ENCODE measurements at regions not wholly inside any gene's neighbourhood (a gene's known extent, or its start where the extent isn't known, plus 50 kb on each side); places are given as distances from the start of the nearest gene placed in this dataset.

- peaks cover 70% of the 10 kb centered on the region for H3K27me3 ChIP-seq (ENCODE audit: low read depth, low read length)
- H3K4me3 ChIP-seq (ENCODE audit: low read length) = no peak overlapping the region
- H4K20me1 ChIP-seq (ENCODE audit: insufficient read depth, low read length) = no peaks in the 10 kb centered on the region
Measured at GRCh38 chr1:165137551-165138316, 218.8 kb downstream of the LMX1A start.

GRCh38 chr1:165134431-165134830 lies 222.1 kb downstream of the LMX1A start:
- no peak overlapping the region for H3K9ac ChIP-seq (ENCODE audit: low read length)
- H3K36me3 ChIP-seq (replicated peaks; ENCODE audit: low read depth, low read length) = no peaks in the 10 kb centered on the region
- H3K79me2 ChIP-seq (ENCODE audit: low read length) = no peaks in the 10 kb centered on the region
- H3K4me3 ChIP-seq (ENCODE audit: low read length) = no peak overlapping the region
- no peak overlapping the region for H3K4me2 ChIP-seq (ENCODE audit: low read length)
- H3K9me3 ChIP-seq (ENCODE audit: insufficient read depth, low read length) = no peaks in the 10 kb centered on the region
- no peak overlapping the region for H3K27ac ChIP-seq (ENCODE audit: low read length)
- H2AFZ ChIP-seq (ENCODE audit: low read depth, low read length) = no peak overlapping the region
- no peaks in the 10 kb centered on the region for H3K4me1 ChIP-seq (ENCODE audit: low read length)
- no peaks in the 10 kb centered on the region for H4K20me1 ChIP-seq (ENCODE audit: insufficient read depth, low read length)
- H3K27me3 ChIP-seq (ENCODE audit: low read depth, low read length) = peaks cover 48% of the 10 kb centered on the region
- TF ChIP-seq, protein P1, sequence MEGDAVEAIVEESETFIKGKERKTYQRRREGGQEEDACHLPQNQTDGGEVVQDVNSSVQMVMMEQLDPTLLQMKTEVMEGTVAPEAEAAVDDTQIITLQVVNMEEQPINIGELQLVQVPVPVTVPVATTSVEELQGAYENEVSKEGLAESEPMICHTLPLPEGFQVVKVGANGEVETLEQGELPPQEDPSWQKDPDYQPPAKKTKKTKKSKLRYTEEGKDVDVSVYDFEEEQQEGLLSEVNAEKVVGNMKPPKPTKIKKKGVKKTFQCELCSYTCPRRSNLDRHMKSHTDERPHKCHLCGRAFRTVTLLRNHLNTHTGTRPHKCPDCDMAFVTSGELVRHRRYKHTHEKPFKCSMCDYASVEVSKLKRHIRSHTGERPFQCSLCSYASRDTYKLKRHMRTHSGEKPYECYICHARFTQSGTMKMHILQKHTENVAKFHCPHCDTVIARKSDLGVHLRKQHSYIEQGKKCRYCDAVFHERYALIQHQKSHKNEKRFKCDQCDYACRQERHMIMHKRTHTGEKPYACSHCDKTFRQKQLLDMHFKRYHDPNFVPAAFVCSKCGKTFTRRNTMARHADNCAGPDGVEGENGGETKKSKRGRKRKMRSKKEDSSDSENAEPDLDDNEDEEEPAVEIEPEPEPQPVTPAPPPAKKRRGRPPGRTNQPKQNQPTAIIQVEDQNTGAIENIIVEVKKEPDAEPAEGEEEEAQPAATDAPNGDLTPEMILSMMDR (IDR thresholded peaks at IDR 0.05; ENCODE audit: low read depth, low read length) = no peak
- TF ChIP-seq EZH2phosphoT487 (IDR thresholded peaks at IDR 0.05; ENCODE audit: low read depth) = no peak

More at GRCh38 chr1:165137551-165138316, 218.8 kb downstream of the LMX1A start:
- Histone ChIP-seq H3K79me2 (ENCODE audit: low read length) (no peaks in the 10 kb centered on the region), H3K36me3 (replicated peaks; ENCODE audit: low read depth, low read length) (no peaks in the 10 kb centered on the region), H2AFZ (ENCODE audit: low read depth, low read length) (no peak overlapping the region), H3K4me2 (ENCODE audit: low read length) (no peak overlapping the region), H3K4me1 (ENCODE audit: low read length) (no peaks in the 10 kb centered on the region), H3K9ac (ENCODE audit: low read length) (no peak overlapping the region), H3K9me3 (ENCODE audit: insufficient read depth, low read length) (no peaks in the 10 kb centered on the region), H3K27ac (ENCODE audit: low read length) (no peak overlapping the region)
- TF ChIP-seq, protein P1 (IDR thresholded peaks at IDR 0.05; ENCODE audit: low read depth, low read length) = no peak
- no peak for TF ChIP-seq EZH2phosphoT487 (IDR thresholded peaks at IDR 0.05; ENCODE audit: low read depth)

DNA sequence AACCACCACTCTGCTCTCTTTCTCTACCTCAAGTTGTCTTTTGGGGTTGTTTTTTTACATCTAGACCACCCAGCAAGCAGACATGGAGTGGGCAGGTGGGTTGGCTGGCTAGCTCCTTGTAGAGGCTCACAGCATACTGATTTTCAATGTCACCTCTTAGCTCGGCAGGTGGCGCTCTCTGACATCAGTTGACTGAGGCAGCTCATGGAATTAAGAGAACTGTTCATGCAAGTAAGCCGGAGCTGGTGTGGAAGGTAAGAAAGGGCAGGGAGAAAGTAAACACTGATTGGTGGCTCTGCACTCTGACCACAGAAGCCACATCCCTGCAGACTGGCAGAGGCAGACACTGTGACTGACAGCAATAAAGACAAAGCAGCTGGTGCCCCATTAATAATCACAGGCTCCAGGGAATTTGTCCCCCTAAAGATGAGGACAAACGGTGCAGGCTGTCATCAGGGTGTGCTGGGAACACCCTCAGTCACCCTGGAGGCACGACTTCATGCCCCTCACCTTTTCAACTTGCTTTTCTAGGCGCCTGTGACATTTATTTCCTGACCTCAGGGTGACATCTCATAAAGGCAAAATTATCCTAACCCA lies 226.8 kb downstream of the LMX1A start:
- Histone ChIP-seq H3K4me3 (ENCODE audit: low read length) (no peak overlapping the region), H3K36me3 (replicated peaks; ENCODE audit: low read depth, low read length) (no peaks in the 10 kb centered on the region), H3K27me3 (ENCODE audit: low read depth, low read length) (peaks cover 56% of the 10 kb centered on the region), H3K27ac (ENCODE audit: low read length) (no peak overlapping the region), H3K79me2 (ENCODE audit: low read length) (no peaks in the 10 kb centered on the region), H3K9ac (ENCODE audit: low read length) (no peak overlapping the region), H2AFZ (ENCODE audit: low read depth, low read length) (no peak overlapping the region), H3K9me3 (ENCODE audit: insufficient read depth, low read length) (no peaks in the 10 kb centered on the region), H3K4me1 (ENCODE audit: low read length) (no peaks in the 10 kb centered on the region), H3K4me2 (ENCODE audit: low read length) (no peak overlapping the region), H4K20me1 (ENCODE audit: insufficient read depth, low read length) (no peaks in the 10 kb centered on the region)
- TF ChIP-seq, protein P1 (IDR thresholded peaks at IDR 0.05; ENCODE audit: low read depth, low read length) = peak; percentile 84
- no peak for TF ChIP-seq EZH2phosphoT487 (IDR thresholded peaks at IDR 0.05; ENCODE audit: low read depth)

GRCh38 chr1:165124772-165125171 lies 231.7 kb downstream of the LMX1A start:
- H3K27me3 ChIP-seq (ENCODE audit: low read depth, low read length) = peaks cover 75% of the 10 kb centered on the region

More at GRCh38 chr1:165124772-165125171, 231.7 kb downstream of the LMX1A start:
- Histone ChIP-seq H3K9ac (ENCODE audit: low read length) (no peak overlapping the region), H3K36me3 (replicated peaks; ENCODE audit: low read depth, low read length) (no peaks in the 10 kb centered on the region), H3K4me2 (ENCODE audit: low read length) (no peak overlapping the region), H2AFZ (ENCODE audit: low read depth, low read length) (no peak overlapping the region), H3K9me3 (ENCODE audit: insufficient read depth, low read length) (no peaks in the 10 kb centered on the region), H3K4me3 (ENCODE audit: low read length) (no peak overlapping the region), H3K4me1 (ENCODE audit: low read length) (no peaks in the 10 kb centered on the region), H3K27ac (ENCODE audit: low read length) (no peak overlapping the region), H4K20me1 (ENCODE audit: insufficient read depth, low read length) (no peaks in the 10 kb centered on the region), H3K79me2 (ENCODE audit: low read length) (no peaks in the 10 kb centered on the region)
- no peak for TF ChIP-seq EZH2phosphoT487 (IDR thresholded peaks at IDR 0.05; ENCODE audit: low read depth)
- TF ChIP-seq, protein P1 (IDR thresholded peaks at IDR 0.05; ENCODE audit: low read depth, low read length) = no peak

All from OCI-LY3 (cell line).